ENCODE measurements at regions not wholly inside any gene's neighbourhood (a gene's known extent, or its start where the extent isn't known, plus 50 kb on each side); places are given as distances from the start of the nearest gene placed in this dataset.

GRCh38 chrX:2589186-2590020 lies 88.6 kb upstream of the DHRSX start:
- H3K9me2 ChIP-seq (ENCODE audit: insufficient read depth), result no peaks in the 10 kb centered on the region
- ATAC-seq, result no peak

More at GRCh38 chrX:2589186-2590020, 88.6 kb upstream of the DHRSX start:
- Histone ChIP-seq H3F3A (replicated peaks; ENCODE audit: low read depth) (peaks cover 10% of the 10 kb centered on the region), H2AFZ (no peak overlapping the region), H3K4me2 (no peak overlapping the region), H3K4me1 (ENCODE audit: insufficient read depth) (peaks cover 33% of the 10 kb centered on the region), H4K20me1 (replicated peaks; ENCODE audit: insufficient read depth) (no peaks in the 10 kb centered on the region), H3K27me3 (ENCODE audit: insufficient read depth) (peaks cover 20% of the 10 kb centered on the region), H3K27ac (ENCODE audit: low read depth) (no peak overlapping the region), H3K79me2 (replicated peaks; ENCODE audit: insufficient read depth) (no peaks in the 10 kb centered on the region), H3K4me3 (no peak overlapping the region), H3K36me3 (ENCODE audit: insufficient read depth) (no peaks in the 10 kb centered on the region; the same call in 1 of the 2 replicates)
- Mint-ChIP-seq H3K4me1 (peaks cover 25% of the 10 kb centered on the region), H3K27ac (no peak overlapping the region), H3K4me3 (no peak overlapping the region), H3K36me3 (ENCODE audit: low read depth) (peaks cover 5% of the 10 kb centered on the region; the same call in 2 of the 3 replicates), H3K27me3 (ENCODE audit: insufficient read depth, low read depth, poor library complexity) (peaks cover 26% of the 10 kb centered on the region), H3K9me3 (peaks cover 6% of the 10 kb centered on the region)
- no peak for TF ChIP-seq EZH2phosphoT487 (IDR thresholded peaks at IDR 0.05; ENCODE audit: unreplicated experiment)
- TF ChIP-seq CREB1 (CRISPR knock-in tag; IDR thresholded peaks at IDR 0.05; ENCODE audit: low read depth), result no peak
- no peak for TF ChIP-seq STAT1 (IDR thresholded peaks at IDR 0.05; ENCODE audit: unreplicated experiment)
- TF ChIP-seq NANOG (IDR thresholded peaks at IDR 0.05; ENCODE audit: borderline replicate concordance), result no peak
- TF ChIP-seq JUNB (IDR thresholded peaks at IDR 0.05; ENCODE audit: unreplicated experiment), result no peak
- no peak for TF ChIP-seq ZNF331 (CRISPR knock-in tag; IDR thresholded peaks at IDR 0.05; ENCODE audit: low read depth)
- TF ChIP-seq CTCF (conservative IDR thresholded peaks at IDR 0.05; ENCODE audit: low read depth in 2 of 2), result no peak
- no peak for TF ChIP-seq ZNF114 (CRISPR knock-in tag; IDR thresholded peaks at IDR 0.05)
- TF ChIP-seq ZNF462 (CRISPR knock-in tag; IDR thresholded peaks at IDR 0.05), result no peak
- no peak for TF ChIP-seq REST (IDR thresholded peaks at IDR 0.05; ENCODE audit: unreplicated experiment)
- TF ChIP-seq EZH2 (IDR thresholded peaks at IDR 0.05; ENCODE audit: low read depth, unreplicated experiment), result no peak
- TF ChIP-seq POLR2AphosphoS5 (IDR thresholded peaks at IDR 0.05; ENCODE audit: low read depth), result no peak
- TF ChIP-seq ETS1 (IDR thresholded peaks at IDR 0.05), result no peak
- no peak for DNase-seq (ENCODE audit: low spot score)
